ENCODE measurements at regions not wholly inside any gene's neighbourhood (a gene's known extent, or its start where the extent isn't known, plus 50 kb on each side); places are given as distances from the start of the nearest gene placed in this dataset.
"Not testable (repeated sequence)": the region's sequence is repeated elsewhere in the genome, so short reads cannot be mapped to it uniquely, and the experiment has no call there.

DNA sequence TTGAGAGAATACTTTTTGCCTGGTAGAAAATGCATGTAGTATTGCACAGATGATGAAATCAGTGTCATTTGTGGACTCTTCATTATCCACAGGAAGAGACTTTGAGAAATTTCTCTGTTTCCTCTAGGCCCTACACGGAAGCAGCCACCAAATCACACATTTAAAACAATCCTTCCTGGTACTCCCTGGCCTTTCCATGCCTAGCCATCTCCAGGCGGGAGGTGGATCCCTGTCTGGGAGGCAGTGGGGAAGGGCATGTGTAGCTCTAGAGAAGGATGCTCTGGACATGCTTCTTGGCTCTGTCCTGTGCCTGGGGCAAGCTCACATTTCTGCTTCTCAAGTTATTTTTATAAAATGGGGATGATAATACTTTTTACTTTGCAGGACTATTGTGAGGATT is 114.1 kb downstream of the ADAMTS15 start:
- H3K4me3 Mint-ChIP-seq = no peak overlapping the region
- H3K9me3 ChIP-seq (ENCODE audit: control extremely low read depth in 1 of 3, control insufficient read depth in 2 of 3, insufficient read depth in 1 of 3, low read length in 2 of 3) = peaks cover 0 to 2% (median 0%) of the 10 kb centered on the region in 3 donors
- H3K27me3 Mint-ChIP-seq = no peaks in the 10 kb centered on the region
- no peaks in the 10 kb centered on the region for H4K20me1 ChIP-seq (ENCODE audit: control insufficient read depth, insufficient read depth, low read length, poor library complexity, severe bottlenecking)
- H3K9ac ChIP-seq (ENCODE audit: low read length) = no peak overlapping the region
- H3K27ac Mint-ChIP-seq = no peak overlapping the region
- H3K4me2 ChIP-seq (replicated peaks; ENCODE audit: low read depth, low read length, poor library complexity, severe bottlenecking) = no peak overlapping the region
- no peak for TF ChIP-seq CTCF (IDR thresholded peaks at IDR 0.05)
- no peak for TF ChIP-seq EZH2 (IDR thresholded peaks at IDR 0.05; ENCODE audit: borderline replicate concordance, insufficient read depth, low read depth, low read length, poor library complexity, severe bottlenecking)
- H2AFZ ChIP-seq (ENCODE audit: insufficient read depth, low read depth, low read length, poor library complexity, severe bottlenecking) = no peak overlapping the region
- H3K36me3 ChIP-seq (replicated peaks in 1 of 2; ENCODE audit: control extremely low read depth in 1 of 2, control insufficient read depth in 1 of 2, extremely low read depth in 1 of 2, insufficient read depth in 2 of 2, low read length in 1 of 2) = no peaks in the 10 kb centered on the region
- H3K79me2 ChIP-seq (ENCODE audit: control insufficient read depth, insufficient read depth, low read length) = no peaks in the 10 kb centered on the region
- no peak overlapping the region for H3K27ac ChIP-seq (ENCODE audit: low read length in 2 of 2)
- CTCF ChIA-PET = no interaction called here
- H3K9me3 Mint-ChIP-seq (ENCODE audit: insufficient read depth) = no peaks in the 10 kb centered on the region
- intact Hi-C loops (cut with micrococcal nuclease) = no loop called here
- no peaks in the 10 kb centered on the region for H3K27me3 ChIP-seq (replicated peaks in 1 of 4; ENCODE audit: control extremely low read depth in 1 of 4, control insufficient read depth in 3 of 4, insufficient read depth in 4 of 4, low read length in 3 of 4)
- H3K4me1 Mint-ChIP-seq = no peaks in the 10 kb centered on the region
- DNase-seq (no peak), ATAC-seq (ENCODE audit: low read depth) (no peak)
- POLR2A ChIA-PET = no interaction called here
- 71% methylated on average over 1 of the region's 2 CpGs for WGBS (ENCODE audit: insufficient coverage)
- no peak overlapping the region for H3K4me3 ChIP-seq (ENCODE audit: control extremely low read depth in 1 of 5, extremely low read depth in 1 of 5, insufficient read depth in 1 of 5, low read depth in 2 of 5, low read length in 4 of 5)
- no peaks in the 10 kb centered on the region for H3K4me1 ChIP-seq (ENCODE audit: control insufficient read depth in 2 of 2, insufficient read depth in 2 of 2, low read length in 2 of 2)

GRCh38 chr11:130566360-130566759 is 117.9 kb downstream of the ADAMTS15 start:
- H2AFZ ChIP-seq (ENCODE audit: insufficient read depth, low read depth, low read length, poor library complexity, severe bottlenecking); H3K4me3 Mint-ChIP-seq; intact Hi-C loops (cut with micrococcal nuclease); H3K79me2 ChIP-seq (ENCODE audit: control insufficient read depth, insufficient read depth, low read length); POLR2A ChIA-PET; H3K9ac ChIP-seq (ENCODE audit: low read length); H4K20me1 ChIP-seq (ENCODE audit: control insufficient read depth, insufficient read depth, low read length, poor library complexity, severe bottlenecking); H3K27ac Mint-ChIP-seq; ATAC-seq (ENCODE audit: low read depth); H3K27me3 ChIP-seq (replicated peaks in 1 of 4; ENCODE audit: control extremely low read depth in 1 of 4, control insufficient read depth in 3 of 4, insufficient read depth in 4 of 4, low read length in 3 of 4); H3K36me3 ChIP-seq (replicated peaks in 1 of 2; ENCODE audit: control extremely low read depth in 1 of 2, control insufficient read depth in 1 of 2, extremely low read depth in 1 of 2, insufficient read depth in 2 of 2, low read length in 1 of 2); H3K4me2 ChIP-seq (replicated peaks; ENCODE audit: low read depth, low read length, poor library complexity, severe bottlenecking); H3K4me1 Mint-ChIP-seq; H3K27ac ChIP-seq (ENCODE audit: low read length in 2 of 2); DNase-seq; H3K27me3 Mint-ChIP-seq; CTCF ChIA-PET; H3K9me3 Mint-ChIP-seq (ENCODE audit: insufficient read depth); H3K4me3 ChIP-seq (ENCODE audit: control extremely low read depth in 1 of 5, extremely low read depth in 1 of 5, insufficient read depth in 1 of 5, low read depth in 2 of 5, low read length in 4 of 5); H3K4me1 ChIP-seq (ENCODE audit: control insufficient read depth in 2 of 2, insufficient read depth in 2 of 2, low read length in 2 of 2); H3K9me3 ChIP-seq (ENCODE audit: control extremely low read depth in 1 of 3, control insufficient read depth in 2 of 3, insufficient read depth in 1 of 3, low read length in 2 of 3): not testable (repeated sequence)
- 90% methylated on average over 4 of the region's 7 CpGs for WGBS (ENCODE audit: insufficient coverage)

All from B cell (primary cell).